NCI-H2196 (cell line): ENCODE measurements at regions not wholly inside any gene's neighbourhood (a gene's known extent, or its start where the extent isn't known, plus 50 kb on each side); places are given as distances from the start of the nearest gene placed in this dataset.
A peak's percentile ranks its signal among the peaks of the same experiment; 100 is the strongest.
"Not testable (repeated sequence)": the region's sequence is repeated elsewhere in the genome, so short reads cannot be mapped to it uniquely, and the experiment has no call there.

Source experiments
- DNase-seq: peaks from one replicate; lab custom pipeline; 2025; ENCODE audit not compliant: unreplicated experiment; lab: John Stamatoyannopoulos, UW

DNA sequence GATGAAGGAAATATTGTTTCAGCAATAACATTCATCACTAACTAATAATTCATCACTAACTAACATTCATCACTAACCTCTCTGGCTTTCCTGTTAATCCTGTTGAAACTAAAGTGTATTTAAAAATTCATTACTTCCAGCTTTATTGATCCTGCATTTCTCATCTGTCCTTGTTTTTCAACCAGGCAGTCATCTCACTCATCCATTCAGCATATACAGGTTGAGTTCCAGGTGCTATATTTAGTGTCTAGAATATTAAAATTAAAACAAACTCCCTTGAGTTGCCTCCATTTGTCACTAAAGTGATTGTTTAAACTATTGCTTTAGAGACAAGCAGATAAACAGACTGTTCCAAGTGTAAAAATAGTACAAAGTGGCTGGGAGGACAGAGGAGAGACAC is 58.1 kb downstream of the ATXN7L3B start:
- DNase-seq: no peak

DNA sequence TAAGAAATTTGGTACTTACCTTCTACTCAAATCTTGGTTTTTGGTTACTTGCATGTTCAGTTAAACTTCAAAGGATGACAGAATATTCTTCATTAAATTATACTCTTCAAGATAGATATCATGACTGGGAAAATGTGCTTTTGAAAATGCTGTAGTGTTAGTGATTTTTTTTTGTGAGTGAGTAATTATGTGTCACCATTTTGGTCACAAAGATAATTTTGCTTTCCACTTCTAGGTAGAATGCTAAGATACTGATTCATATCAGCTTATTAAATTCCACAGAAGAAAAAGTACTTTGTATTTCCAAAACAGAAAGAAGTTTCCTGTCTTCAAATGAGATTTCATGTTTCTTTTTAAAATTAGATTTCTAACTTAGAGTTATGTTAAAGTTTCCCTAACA is 61.2 kb downstream of the ATXN7L3B start:
- DNase-seq: no peak

DNA sequence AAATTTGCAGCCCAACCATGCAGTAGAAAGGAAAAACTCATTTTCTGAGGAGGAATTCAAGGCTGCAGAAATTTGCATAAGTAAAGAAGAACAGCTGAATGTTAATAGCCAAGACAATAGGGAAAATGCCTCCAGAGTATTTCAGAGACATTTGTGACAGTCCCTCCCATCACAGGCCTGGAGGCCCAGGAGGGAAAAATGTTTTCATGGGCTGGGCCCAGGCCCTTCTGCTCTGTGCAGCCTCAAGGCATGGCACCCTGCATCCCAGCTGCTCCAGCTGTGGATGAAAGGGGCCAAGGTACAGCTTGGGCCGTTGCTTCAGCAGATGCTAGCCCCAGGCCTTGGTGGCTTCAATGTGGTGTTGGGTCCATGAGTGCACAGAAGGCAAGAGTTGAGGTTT is 62.3 kb downstream of the ATXN7L3B start:
- DNase-seq: no peak

- not testable (repeated sequence) for DNase-seq
Measured at GRCh38 chr12:74600817-74601216, 63.2 kb downstream of the ATXN7L3B start.

- DNase-seq: no peak
Measured at GRCh38 chr12:74602881-74603672, 65.4 kb downstream of the ATXN7L3B start.

DNA sequence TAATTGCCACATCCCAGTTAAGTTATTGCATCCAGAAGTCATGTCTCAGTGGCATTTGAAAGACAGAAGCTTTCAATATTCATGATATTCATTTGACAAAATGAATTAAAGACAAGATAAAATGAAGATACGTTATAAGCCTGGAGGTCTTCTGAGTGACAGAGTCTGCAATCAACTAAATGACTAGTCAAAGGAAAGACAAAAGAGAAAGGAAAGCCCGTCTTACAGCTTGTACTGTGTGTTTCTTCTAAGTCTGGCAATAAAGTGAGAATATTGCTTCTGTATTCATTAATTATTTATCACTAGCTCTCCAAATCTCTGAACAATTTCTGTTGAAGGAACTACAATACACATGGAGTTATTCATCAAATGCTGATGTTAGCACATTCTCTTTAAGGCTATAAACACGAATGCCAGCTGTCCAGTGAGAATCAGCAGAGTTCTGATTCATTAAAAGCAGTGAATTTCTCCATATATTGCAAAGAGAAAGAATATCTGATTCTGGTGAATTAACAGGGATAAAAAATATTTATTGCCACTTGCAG is 70.7 kb downstream of the ATXN7L3B start:
- DNase-seq: no peak

GRCh38 chr12:74610711-74611110 is 73.1 kb downstream of the ATXN7L3B start:
- DNase-seq: no peak

DNA sequence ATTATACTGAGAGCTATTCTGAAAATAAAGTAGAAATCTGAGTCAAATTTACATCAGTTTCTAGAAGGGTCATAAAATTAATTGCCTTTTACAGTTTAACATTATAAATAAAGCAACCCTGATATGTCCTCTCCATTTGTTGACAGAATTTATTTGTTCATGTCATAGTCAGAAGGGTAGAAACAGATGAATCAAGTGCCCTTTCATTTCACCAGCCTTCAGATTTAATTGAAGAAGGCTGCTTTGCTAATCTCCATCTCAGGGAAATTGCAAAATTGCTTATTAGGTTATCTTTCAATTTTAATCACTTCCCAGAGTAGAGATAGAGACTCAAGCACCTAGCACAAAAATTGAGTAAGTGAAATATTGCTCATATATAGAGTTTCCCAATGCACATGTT is 76.8 kb downstream of the ATXN7L3B start:
- no peak for DNase-seq

GRCh38 chr12:74619084-74619483 is 81.4 kb downstream of the ATXN7L3B start:
- DNase-seq: no peak

GRCh38 chr12:74619884-74620283 is 82.2 kb downstream of the ATXN7L3B start:
- no peak for DNase-seq

- no peak for DNase-seq
Measured at GRCh38 chr12:74620921-74621320, 83.3 kb downstream of the ATXN7L3B start.

- peak; percentile 37 for DNase-seq
Measured at GRCh38 chr12:74624201-74624600, 86.6 kb downstream of the ATXN7L3B start.

DNA sequence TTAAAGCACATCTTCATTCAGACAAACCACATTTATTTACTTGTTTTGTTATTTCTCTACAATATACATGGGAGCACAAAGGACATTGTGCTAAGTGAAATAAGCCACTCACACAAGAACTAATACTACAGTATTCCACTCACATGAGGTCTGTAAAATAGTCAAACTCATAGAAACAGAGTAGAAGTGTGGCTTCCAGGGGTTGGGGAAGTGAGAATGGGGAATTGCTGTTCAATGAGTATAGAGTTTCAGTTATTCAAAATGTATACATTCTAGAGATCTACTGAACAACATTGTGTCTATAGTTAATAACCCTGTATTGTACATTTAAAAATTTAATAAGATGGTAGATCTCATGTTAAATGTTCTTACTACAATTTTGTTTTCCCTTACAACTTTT is 88.8 kb downstream of the ATXN7L3B start:
- no peak for DNase-seq

GRCh38 chr12:74641262-74641661 is 103.6 kb downstream of the ATXN7L3B start:
- no peak for DNase-seq

DNA sequence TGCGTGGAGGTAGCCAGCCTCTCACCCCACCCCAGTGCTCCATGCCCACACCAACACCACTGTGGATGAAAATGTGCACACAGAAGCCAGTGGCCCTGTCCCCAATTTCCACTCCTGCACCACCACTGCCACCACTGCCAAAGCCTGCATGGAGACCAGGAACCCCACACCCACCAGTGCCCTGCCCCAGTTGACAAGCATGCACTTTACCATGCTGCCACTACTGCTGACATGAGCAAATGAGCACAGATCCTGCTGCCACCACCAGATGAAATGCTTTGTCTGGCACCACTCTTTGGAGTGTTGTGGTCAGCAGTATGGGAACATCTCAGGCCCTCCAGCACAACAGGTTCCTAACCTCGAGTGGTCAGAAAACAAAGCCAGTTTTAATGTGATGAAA is 104.1 kb downstream of the ATXN7L3B start:
- DNase-seq: no peak

DNA sequence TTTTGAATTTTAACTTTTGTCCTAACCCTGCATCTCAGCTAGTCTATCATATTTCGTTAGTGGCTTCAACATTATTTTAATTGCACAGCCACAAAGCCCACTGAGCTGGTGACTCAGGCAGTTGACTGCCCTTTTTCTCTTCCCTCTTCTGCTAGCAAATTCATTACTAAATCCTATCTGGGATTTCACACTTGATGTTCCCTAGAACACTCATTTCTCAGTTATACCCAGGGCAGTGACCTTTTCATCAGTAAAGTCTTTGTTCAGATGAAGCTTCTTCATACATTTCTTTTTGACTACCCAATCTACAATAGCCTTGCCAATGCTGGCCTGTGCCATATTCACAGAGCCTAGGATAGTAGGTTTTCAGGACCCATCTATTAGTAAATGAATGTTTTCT is 107.0 kb downstream of the ATXN7L3B start:
- DNase-seq: no peak

DNA sequence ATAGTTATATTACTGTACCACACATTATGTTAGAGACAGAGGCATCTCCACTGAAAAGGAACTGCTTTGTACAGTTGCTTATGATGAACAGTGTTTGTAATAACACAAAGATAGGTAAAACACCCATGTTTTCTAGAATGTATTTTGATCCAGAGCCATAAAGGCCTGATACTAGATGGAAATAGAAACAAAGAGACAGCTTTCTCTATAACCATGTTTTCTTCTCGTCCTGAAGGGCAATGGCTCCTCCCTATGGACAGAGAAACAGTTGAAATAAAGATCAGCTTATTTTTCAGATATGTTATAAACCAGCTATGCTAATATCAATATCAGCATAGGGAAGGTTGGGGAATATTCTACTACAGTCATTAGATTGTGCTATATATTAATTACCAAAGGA is 109.2 kb downstream of the ATXN7L3B start:
- peak; percentile 31 for DNase-seq

- DNase-seq: no peak
Measured at GRCh38 chr12:74647256-74647655, 109.6 kb downstream of the ATXN7L3B start.

GRCh38 chr12:74656251-74656650 is 118.6 kb downstream of the ATXN7L3B start:
- no peak for DNase-seq

DNA sequence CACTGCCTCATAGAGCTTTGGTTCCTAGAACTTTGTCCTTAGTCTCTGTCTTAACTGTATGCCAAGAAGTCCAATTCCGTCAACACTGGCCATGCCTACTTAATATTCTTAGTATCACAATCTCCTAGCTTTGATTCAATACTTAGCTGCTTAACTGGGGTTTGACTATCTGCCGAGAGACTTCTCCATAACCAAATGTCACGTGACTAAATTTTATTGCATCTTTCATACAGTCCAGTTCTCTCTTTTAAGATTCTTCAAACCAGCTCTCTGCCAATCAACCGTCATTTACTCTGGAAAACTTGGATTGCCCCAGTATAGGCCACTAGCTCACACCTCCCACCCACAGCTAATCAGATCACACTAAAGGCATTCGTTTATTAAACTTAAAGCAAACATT is 122.8 kb downstream of the ATXN7L3B start:
- no peak for DNase-seq

GRCh38 chr12:74663958-74664357 is 126.3 kb downstream of the ATXN7L3B start:
- DNase-seq: no peak

- DNase-seq: no peak
Measured at GRCh38 chr12:74665690-74666089, 128.1 kb downstream of the ATXN7L3B start.

DNA sequence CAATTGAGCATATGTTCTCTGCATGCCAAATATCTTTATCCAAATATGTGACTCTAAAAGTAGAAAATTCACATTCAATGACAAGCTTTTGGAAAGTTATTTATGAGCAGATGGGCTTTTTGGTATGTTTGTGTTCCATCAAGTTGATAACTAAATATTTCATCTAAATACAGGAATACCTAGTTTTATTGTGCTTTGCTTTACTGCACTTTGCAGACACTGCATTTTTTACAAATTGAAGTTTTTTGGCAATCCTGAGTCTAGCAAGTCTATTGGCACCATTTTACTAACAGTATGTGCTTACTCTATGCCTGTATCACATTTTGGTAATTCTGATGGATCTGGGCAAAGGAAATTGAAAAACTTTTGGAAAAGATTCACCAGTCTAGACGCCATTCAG is 133.8 kb downstream of the ATXN7L3B start:
- no peak for DNase-seq
